LNCAP (cell line): ENCODE measurements at regions not wholly inside any gene's neighbourhood (a gene's known extent, or its start where the extent isn't known, plus 50 kb on each side); places are given as distances from the start of the nearest gene placed in this dataset.

ENCODE experiments used
- TF ChIP-seq, protein P1 (sequence below): fragments of 450-650 bp; IDR thresholded peaks from 2 replicates; pipeline ENCODE4 v1.5.1; 2017; ENCODE audit warnings: mild to moderate bottlenecking

DNA sequence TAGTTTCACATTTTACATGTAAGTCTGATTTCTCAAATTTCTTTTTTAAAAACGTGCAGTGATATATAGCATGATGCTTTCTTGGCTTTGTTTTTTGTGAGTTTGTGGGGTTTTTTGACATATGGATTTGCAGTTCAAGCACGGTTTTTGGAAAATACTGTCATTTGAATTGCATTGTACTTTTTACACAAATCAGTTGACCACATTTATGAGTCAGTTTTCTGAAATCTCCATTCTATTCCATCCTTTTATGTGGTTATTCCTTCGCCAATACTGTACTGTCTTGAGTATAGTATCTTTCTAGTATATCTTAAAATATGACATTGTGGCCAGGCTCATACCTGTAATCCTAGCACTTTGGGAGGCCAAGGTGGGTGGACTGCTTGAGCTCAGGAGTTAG, 890.0 kb upstream of the CITED2 start:
- TF ChIP-seq, protein P1, sequence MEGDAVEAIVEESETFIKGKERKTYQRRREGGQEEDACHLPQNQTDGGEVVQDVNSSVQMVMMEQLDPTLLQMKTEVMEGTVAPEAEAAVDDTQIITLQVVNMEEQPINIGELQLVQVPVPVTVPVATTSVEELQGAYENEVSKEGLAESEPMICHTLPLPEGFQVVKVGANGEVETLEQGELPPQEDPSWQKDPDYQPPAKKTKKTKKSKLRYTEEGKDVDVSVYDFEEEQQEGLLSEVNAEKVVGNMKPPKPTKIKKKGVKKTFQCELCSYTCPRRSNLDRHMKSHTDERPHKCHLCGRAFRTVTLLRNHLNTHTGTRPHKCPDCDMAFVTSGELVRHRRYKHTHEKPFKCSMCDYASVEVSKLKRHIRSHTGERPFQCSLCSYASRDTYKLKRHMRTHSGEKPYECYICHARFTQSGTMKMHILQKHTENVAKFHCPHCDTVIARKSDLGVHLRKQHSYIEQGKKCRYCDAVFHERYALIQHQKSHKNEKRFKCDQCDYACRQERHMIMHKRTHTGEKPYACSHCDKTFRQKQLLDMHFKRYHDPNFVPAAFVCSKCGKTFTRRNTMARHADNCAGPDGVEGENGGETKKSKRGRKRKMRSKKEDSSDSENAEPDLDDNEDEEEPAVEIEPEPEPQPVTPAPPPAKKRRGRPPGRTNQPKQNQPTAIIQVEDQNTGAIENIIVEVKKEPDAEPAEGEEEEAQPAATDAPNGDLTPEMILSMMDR = no peak

DNA sequence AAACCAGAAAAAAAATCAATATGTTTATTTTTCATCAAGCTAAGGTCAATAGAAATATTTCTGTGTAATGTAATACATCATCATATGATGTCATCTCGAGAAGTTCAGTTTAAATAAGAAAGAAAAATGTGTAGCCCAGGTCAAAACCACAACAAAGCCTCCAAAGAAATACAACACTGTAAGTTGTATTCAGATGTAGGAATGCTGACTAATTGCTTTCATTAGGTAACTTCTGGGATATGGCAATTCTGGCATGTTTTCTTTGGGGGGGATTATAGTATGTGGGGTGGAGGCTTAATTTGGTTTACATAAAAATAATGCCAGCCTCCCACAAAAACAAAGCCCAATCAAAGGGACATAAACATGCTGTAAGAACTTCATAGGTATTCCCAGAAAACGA, 881.8 kb upstream of the CITED2 start:
- TF ChIP-seq, protein P1 = no peak

DNA sequence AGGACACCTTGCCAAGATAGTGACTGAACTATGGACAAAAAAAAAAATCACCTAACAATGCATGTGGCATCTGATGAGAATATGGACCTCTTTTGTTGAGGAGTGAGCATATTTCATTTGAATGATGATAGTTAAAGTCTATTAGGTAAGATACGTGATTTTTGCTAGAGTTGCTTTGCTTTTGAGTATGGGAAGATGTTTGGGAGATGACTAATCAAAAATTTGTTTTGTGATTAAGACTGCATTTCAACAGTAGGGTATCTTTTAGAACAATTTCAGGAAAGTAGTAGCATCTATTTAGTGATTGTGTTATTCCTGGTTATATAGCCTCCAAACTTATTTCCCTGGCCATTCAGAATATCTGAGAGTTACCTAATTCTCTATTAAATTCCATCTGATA, 878.6 kb upstream of the CITED2 start:
- TF ChIP-seq, protein P1 = no peak

DNA sequence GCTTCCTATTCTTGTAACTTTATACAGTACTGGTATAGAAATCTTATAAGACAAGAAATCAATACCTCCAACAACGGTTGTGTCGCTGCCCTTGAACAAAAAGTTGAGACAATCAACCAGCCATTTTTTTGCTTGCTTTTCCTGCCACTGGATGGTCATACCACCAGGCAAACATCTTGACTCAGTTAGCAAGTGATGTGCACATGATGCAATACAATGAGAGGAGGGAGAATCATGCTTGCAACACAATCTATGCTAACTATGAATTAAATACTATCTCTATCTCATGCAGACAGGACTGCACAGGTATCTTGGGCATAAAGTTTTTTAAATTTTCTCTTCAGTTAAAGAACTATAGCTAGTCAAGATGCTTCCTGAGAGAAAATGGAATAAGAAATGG, 877.7 kb upstream of the CITED2 start:
- TF ChIP-seq, protein P1 = no peak

DNA sequence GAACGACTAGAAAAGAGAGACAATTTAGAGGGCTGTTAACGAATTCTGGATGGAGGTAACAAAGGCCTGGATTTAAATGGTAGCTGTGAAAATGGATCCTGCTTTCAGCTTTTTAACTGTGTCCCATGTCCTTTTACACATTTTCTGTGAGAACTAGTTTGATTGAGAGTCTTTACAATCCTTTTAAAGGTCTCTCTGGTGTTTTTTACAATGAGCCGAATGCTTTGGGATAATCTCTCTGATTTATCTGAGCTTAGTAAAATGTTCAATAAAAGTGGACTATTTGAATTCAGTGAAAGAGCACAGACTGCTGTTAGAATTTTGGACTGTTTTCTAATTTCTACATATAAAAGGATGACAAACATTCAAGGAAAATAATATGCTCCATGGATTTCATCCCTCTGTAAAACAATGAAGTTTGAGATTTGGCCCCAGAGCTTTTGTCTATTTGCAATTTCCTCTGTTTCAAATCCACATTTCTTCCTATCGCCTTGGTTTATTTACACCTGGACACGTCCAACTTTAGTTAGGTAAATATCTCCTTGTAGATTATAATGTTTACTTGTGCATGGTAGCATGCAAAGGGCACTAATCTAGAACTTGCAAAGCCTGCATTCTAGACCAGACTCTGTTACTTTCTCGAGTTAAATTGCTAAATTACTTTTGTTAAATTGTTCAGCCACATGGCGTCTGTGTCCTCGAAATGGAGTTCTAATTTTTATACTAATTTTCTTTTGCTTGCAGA, 871.0 kb upstream of the CITED2 start:
- TF ChIP-seq, protein P1 = no peak; the same call in 1 of the 2 replicates

DNA sequence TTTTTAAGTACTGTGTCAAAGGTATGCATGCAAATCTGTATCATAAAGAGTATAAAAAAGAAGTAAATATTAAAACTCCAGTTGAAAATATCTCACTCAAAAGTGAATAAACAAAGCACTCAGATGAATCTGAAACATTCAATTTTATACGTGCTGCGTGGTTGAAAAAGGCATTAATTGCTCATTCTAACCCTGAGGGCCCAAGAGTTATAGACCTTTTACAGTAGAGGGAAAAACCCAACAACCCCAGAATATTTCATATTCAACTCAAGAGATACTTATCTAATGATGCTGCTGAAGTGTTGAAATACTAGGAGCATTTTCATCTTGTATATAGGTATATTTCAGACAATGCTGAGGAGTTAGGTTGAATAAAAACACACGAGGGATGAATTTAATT, 862.8 kb upstream of the CITED2 start:
- TF ChIP-seq, protein P1 = no peak

DNA sequence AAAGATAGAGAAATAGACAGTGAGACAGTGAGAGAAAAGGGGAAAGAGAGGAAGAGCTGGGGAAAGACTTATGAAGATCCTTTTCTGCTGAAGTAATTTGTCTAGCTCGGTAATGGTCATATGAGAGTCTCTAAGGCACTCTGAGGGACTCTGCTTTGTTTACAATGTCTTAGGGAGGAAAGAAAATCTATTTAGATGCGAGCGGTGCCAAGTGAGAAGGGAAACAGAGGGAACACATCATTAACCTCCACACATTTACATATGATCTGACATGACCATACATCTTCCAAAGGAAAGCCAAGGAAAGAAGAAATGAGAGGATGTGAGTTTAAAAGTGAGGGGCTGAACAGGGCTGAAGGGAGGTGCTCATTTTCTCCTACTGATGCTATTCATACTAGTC, 862.3 kb upstream of the CITED2 start:
- TF ChIP-seq, protein P1 = no peak

DNA sequence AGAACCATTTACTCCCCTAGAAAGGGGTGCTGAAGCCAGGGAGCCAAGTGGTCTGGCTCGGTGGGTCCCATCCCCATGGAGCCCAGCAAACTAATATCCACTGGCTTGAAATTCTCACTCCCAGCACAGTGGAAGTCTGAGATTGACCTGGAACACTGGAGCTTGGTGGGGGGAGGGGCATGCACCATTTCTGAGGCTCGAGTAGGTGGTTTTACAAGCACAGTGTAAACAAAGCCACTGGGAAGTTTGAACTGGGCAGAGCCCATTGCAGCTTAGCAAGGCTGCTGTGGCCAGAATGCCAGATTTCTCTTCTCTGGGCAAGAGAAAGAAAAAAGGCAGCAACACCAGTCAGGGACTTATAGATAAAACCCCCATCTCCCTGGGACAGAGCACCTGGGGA, 855.8 kb upstream of the CITED2 start:
- TF ChIP-seq, protein P1 = no peak
